ENCODE measurements at regions not wholly inside any gene's neighbourhood (a gene's known extent, or its start where the extent isn't known, plus 50 kb on each side); places are given as distances from the start of the nearest gene placed in this dataset.

- no peak for TF ChIP-seq CTCF (optimal IDR thresholded peaks at IDR 0.05 in 1 of 3, IDR thresholded peaks at IDR 0.05 in 1 of 3, conservative IDR thresholded peaks at IDR 0.05 in 1 of 3; ENCODE audit: extremely low read depth in 1 of 3, insufficient read depth in 2 of 3, low read length in 3 of 3)
- TF ChIP-seq EZH2 (IDR thresholded peaks at IDR 0.05; ENCODE audit: low read length), result no peak
These were observed 59.1 kb upstream of the EML4 start for GRCh38 chr2:42109959-42110640.
